ENCODE measurements at regions not wholly inside any gene's neighbourhood (a gene's known extent, or its start where the extent isn't known, plus 50 kb on each side); places are given as distances from the start of the nearest gene placed in this dataset.
A peak's percentile ranks its signal among the peaks of the same experiment; 100 is the strongest.
"Not testable (repeated sequence)": the region's sequence is repeated elsewhere in the genome, so short reads cannot be mapped to it uniquely, and the experiment has no call there.

DNA sequence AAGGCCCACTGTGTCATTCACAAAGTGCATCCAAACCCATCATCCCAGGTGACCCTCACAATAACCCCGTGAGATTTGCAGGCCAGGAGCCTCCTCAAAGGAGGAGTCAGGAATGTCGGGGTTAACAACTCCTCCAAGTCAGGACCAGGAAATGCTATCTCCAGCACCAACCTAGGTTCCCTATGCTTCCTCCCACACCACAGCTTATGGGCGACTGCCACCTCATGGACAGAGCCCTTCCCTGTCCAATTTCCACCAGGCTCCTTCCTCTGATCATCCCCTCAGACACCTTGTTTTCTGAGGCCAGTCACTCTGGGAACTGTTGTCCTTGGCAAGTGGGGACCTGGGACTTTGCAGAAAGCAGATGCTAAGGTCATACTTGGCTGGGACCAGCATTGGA, 77.8 kb downstream of the LIMS3 start:
- H3K27ac ChIP-seq; in situ Hi-C loops (cut with MboI; ENCODE audit: low sequenced_read_pairs in 4 of 4): not testable (repeated sequence)
- peak in 1 of 2 donors; percentile 26 for ATAC-seq

DNA sequence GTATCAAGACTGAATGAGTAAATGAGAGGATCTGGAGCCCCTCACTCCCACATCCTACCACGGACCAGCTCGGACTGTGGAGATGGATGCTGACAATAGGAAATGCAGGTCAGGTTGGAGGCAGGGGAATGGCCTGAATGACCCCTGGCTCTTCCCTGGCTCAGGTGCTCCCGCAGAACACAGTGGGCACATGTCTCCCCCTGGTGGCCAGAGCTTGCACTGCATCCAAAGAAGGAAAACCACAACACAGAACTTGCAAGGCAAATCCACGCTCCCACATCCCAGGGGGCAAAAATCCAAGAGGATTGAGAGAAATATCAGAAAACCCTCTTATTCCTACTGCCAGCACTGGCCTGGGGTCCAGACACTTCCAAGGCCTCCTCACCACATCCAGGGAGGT, 82.3 kb downstream of the LIMS3 start:
- H3K4me3 ChIP-seq; in situ Hi-C loops (cut with MboI; ENCODE audit: low sequenced_read_pairs in 4 of 4); H3K9me3 ChIP-seq; H3K36me3 ChIP-seq; H3K27me3 ChIP-seq; DNase-seq; H3K27ac ChIP-seq; intact Hi-C loops (cut with DNase I; ENCODE audit: low total_unique reads); H3K4me1 ChIP-seq: not testable (repeated sequence)
- peak in 1 of 2 donors; percentile 58 for ATAC-seq

More for the DNA sequence above, 77.8 kb downstream of the LIMS3 start:
- DNase-seq; intact Hi-C loops (cut with DNase I; ENCODE audit: low total_unique reads); H3K4me1 ChIP-seq; H3K9me3 ChIP-seq; H3K4me3 ChIP-seq; H3K36me3 ChIP-seq; H3K27me3 ChIP-seq: not testable (repeated sequence)

DNA sequence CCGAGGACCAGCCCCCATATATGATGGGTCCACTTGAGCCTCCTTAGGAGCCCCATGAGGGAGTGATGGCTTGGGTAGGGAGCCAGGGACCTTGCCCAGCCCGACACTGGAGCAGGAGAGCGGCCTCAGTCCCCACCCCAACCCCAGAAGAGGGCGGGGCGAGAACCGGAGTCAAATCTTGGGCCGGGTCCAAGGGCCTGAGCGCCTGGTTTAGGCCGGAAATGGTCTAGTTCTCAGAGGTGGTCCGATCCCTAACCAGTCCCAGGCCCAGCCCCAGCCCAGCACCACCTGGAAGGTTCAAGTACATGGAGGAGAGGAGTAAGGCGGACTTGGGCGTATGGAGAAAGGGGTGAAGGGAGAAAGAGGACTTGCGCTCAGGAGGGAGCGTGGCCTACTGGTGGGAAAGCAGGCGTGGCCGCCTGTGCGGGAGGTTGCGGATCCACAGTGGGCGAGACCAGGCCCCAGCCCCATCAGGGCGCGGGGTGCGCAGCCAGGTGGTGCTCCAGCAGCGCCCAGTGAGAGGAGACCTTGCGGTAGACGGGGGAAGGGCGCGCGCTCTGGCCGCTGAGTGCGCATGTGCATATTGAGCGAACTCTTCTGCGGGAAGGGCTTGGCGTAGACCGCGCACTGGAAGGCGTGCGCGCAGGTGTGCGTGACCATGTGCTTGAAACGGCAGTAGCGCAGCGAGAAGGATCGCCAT, 88.1 kb downstream of the LIMS3 start:
- in situ Hi-C loops (cut with MboI; ENCODE audit: low sequenced_read_pairs in 4 of 4); H3K27ac ChIP-seq: not testable (repeated sequence)

DNA sequence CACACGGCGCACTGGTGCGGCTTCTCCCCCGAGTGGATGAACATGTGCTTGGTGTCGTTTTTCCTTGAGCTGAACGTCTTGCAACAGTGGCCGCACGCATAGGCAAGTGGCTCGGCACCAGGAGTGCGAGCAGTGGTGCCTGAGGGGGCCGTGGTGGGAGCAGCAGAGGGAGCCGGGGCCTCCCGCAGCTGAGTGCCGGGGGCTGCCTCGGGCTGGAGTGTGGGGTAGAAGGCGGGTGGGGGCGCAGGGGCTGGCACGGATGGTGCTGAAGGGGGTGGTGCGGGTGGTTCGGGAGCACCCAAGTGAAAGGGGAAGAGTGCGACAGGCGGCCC, 88.6 kb downstream of the LIMS3 start:
- H3K9me3 ChIP-seq; H3K4me1 ChIP-seq; H3K4me3 ChIP-seq; H3K27ac ChIP-seq; DNase-seq; H3K36me3 ChIP-seq; in situ Hi-C loops (cut with MboI; ENCODE audit: low sequenced_read_pairs in 4 of 4); intact Hi-C loops (cut with DNase I; ENCODE audit: low total_unique reads); H3K27me3 ChIP-seq: not testable (repeated sequence)
- peak; percentile 61 to 72 for ATAC-seq

More for the DNA sequence above, 88.1 kb downstream of the LIMS3 start:
- intact Hi-C loops (cut with DNase I; ENCODE audit: low total_unique reads); H3K27me3 ChIP-seq; H3K4me3 ChIP-seq; H3K36me3 ChIP-seq; H3K4me1 ChIP-seq; DNase-seq; H3K9me3 ChIP-seq: not testable (repeated sequence)
- ATAC-seq = peak; percentile 15 to 61

DNA sequence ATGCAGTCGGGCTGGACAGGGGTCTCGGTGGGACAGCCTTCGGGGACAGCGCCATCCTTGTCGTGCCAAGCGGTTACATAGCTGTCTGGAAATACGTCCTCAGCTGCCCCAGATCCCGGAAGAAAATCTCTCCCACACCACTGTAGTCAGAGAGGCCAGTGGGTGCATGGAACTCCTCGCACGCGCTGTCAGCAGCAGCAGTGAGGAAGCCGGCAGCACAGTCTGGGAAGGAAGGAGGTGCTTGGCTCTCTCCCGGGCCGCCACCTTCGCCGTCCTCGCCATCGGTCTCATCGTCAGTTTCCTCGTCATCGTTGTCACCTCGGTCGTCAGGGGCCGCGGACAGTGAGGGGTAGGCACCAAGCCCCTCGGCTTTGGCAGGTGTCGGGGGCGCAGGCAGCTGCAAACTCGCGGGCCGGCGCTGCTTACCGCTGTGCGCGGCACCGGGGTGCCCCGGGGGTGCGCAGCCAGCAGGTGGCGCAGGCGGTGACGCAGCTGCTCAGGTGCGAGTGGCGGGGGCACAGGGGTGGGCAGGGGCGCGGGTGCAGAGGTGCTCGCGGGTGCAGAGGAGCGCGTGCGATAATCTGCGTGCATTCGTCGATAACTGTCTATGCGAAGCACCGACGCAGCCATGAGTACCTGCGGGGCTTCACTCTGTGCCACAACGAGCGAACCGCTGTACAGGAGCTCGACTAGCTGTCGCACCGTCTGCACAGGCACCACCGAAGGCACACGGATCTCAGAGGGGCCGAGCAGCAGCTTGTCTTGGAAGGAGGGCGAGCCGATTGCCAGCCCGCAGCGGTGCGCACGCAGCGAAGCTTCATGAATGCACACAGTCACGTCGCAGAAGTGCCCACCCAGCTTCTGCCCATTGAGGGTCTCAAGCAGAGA, 89.2 kb downstream of the LIMS3 start:
- ATAC-seq = peak; percentile 79 to 81
- in situ Hi-C loops (cut with MboI; ENCODE audit: low sequenced_read_pairs in 4 of 4); H3K36me3 ChIP-seq; H3K4me1 ChIP-seq; DNase-seq; H3K4me3 ChIP-seq; intact Hi-C loops (cut with DNase I; ENCODE audit: low total_unique reads); H3K27ac ChIP-seq; H3K27me3 ChIP-seq; H3K9me3 ChIP-seq: not testable (repeated sequence)

DNA sequence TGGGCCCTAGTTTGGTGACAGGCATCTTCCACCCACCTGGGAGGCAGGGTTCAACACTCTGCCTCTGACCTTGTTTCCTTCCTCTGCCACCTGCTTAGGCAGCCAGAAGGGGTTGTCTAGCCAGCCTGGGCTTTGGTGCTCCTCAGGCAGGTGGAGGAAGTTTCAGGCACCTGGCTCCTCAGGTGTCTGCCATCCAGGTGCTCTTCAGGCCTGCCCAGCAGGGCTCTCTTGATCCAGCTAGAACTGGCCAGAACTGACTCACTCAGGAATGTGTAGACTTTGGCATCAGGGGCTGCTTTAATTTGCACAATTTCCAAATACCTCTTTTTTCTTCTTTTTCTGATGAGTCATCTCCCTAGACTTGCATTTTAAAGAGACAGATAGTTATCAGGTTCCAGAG, 100.9 kb downstream of the LIMS3 start:
- H3K4me3 ChIP-seq; DNase-seq; H3K27me3 ChIP-seq; H3K4me1 ChIP-seq; in situ Hi-C loops (cut with MboI; ENCODE audit: low sequenced_read_pairs in 4 of 4); intact Hi-C loops (cut with DNase I; ENCODE audit: low total_unique reads); H3K27ac ChIP-seq; H3K9me3 ChIP-seq; ATAC-seq; H3K36me3 ChIP-seq: not testable (repeated sequence)

DNA sequence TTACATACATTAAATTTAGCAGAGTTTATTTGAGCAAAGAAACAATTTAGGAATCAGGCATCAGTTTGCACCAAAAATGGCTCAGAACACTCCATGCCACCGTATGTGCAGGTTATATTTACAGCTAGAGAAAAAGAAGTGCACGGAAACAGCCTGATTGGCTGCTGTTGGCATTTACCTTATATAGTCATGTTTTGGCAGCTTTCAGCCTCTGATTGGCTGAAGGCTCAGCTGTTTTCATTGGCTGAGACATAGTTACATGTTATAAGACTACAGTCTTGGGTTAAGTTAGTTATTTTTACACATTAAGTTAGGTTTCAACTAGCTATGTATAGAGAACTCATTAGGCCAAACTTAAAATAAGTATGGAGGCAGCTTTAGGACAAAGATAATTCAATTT, 104.0 kb downstream of the LIMS3 start:
- H3K27me3 ChIP-seq; in situ Hi-C loops (cut with MboI; ENCODE audit: low sequenced_read_pairs in 4 of 4); H3K4me1 ChIP-seq; intact Hi-C loops (cut with DNase I; ENCODE audit: low total_unique reads); H3K27ac ChIP-seq; ATAC-seq; DNase-seq; H3K36me3 ChIP-seq; H3K9me3 ChIP-seq; H3K4me3 ChIP-seq: not testable (repeated sequence)

DNA sequence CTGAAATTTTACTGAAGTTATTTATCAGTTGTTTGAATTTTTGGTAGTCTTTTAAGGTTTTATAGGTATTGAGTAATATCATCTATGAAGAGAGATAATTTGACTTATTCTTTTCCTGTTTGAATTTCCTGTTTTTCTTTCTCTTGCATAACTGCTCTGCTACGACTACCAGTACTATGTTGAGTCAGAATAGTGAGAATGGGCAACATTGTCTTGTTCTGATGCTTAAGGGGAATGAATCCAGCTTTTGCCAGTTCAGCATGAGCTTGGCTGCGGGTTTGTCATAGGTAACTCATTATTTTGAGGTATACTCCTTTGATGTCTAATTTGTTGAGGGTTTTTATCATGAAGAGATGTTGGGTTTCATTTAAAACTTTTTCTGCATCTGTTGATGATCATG, 102.2 kb downstream of the MALL start:
- H3K9me3 ChIP-seq; H3K27ac ChIP-seq; DNase-seq; intact Hi-C loops (cut with DNase I; ENCODE audit: low total_unique reads); H3K27me3 ChIP-seq; in situ Hi-C loops (cut with MboI; ENCODE audit: low sequenced_read_pairs in 4 of 4); H3K36me3 ChIP-seq; H3K4me3 ChIP-seq; ATAC-seq; H3K4me1 ChIP-seq: not testable (repeated sequence)

DNA sequence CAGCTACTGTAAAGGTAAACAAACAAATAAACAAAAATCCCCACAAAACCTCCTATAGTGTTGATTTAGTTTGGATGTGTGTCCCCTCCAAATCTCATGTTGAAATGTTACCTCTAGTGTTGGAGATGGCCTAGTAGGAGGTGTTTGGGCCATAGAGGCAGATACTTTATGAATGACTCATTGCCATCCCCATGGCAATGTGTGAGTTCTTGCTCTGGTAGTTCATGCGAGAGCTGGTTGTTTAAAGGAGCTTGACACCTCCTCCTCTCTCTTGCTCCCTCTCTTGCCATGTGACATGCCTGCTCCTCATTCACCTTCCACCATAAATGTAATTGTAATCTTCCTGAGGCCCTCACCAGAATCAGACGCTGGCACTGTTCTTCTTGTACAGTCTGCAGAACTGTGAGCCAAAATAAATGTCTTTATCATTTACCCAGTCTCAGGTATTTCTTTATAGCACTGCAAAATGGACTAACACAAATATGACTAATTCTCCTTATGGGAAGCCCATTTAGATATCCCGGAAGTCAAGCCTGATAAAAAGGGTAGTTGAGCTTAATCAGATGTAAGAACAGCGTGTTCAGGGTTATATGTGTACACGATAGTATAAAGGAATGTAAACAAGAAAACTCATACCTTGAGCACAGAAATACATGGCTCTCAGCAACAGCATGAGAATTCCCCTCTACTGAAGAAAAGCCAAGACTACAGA, 99.1 kb downstream of the MALL start:
- H3K4me1 ChIP-seq; ATAC-seq; H3K27ac ChIP-seq; H3K27me3 ChIP-seq; H3K4me3 ChIP-seq; H3K9me3 ChIP-seq; H3K36me3 ChIP-seq; intact Hi-C loops (cut with DNase I; ENCODE audit: low total_unique reads); DNase-seq; in situ Hi-C loops (cut with MboI; ENCODE audit: low sequenced_read_pairs in 4 of 4): not testable (repeated sequence)

DNA sequence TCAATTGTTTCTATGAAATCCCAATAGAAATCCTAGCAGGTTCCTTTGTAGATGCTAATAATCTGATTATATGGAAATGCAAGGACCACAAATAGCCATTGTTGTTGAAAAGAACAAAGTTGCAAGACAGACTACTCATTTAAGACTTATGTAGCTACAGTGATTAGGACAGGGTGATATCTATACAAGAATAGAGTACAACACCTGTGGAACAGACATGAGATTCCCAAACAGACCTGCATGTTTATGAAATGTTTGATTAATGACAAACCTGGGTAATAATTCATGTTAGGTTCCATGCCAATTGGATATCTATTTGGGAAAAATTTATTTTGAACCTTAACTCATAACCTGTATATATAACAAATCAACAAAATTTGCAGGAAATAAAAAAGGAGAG, 95.4 kb downstream of the MALL start:
- DNase-seq; ATAC-seq; H3K27ac ChIP-seq; H3K27me3 ChIP-seq; intact Hi-C loops (cut with DNase I; ENCODE audit: low total_unique reads); H3K4me1 ChIP-seq; H3K4me3 ChIP-seq; H3K9me3 ChIP-seq; H3K36me3 ChIP-seq; in situ Hi-C loops (cut with MboI; ENCODE audit: low sequenced_read_pairs in 4 of 4): not testable (repeated sequence)

DNA sequence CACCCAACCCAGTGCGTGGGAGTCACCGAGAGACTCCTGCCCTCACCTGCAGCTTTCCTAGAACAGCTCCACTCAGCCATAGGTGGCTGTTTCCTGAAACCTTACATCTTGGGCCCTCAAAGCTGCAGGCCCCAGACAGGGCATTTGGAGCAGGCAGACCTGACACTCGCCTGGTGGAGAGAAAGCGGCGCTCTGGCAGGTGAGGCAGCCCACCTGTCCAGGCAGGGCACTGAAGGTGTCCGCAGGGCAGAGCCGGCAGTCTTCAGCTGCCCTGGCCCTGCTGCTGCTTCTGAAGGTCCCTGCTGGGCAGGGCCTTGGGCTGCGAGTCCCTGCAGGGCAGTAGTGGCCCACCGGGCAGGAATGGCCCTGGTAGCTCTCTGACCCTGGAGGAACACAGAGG, 93.3 kb downstream of the MALL start:
- ATAC-seq; DNase-seq; in situ Hi-C loops (cut with MboI; ENCODE audit: low sequenced_read_pairs in 4 of 4): not testable (repeated sequence)

More for the DNA sequence above, 93.3 kb downstream of the MALL start:
- H3K27me3 ChIP-seq; H3K9me3 ChIP-seq; H3K36me3 ChIP-seq; H3K4me1 ChIP-seq; H3K4me3 ChIP-seq; intact Hi-C loops (cut with DNase I; ENCODE audit: low total_unique reads); H3K27ac ChIP-seq: not testable (repeated sequence)

All from gastrocnemius medialis (tissue), 4 donors.